Erythroblast (primary cell): ENCODE measurements at regions not wholly inside any gene's neighbourhood (a gene's known extent, or its start where the extent isn't known, plus 50 kb on each side); places are given as distances from the start of the nearest gene placed in this dataset.

Experiments
- GATA1 ChIP-seq: IDR thresholded peaks from 2 replicates; pipeline ENCODE4 v1.6.1; 2011; ENCODE audit warnings: low read depth, mild to moderate bottlenecking, control low read depth, low read length, moderate library complexity
- POLR2A ChIP-seq: IDR thresholded peaks from 2 replicates; pipeline ENCODE4 v1.6.1; 2011; ENCODE audit warnings: mild to moderate bottlenecking, low read length

GRCh38 chr4:20362148-20362547 lies 110.4 kb downstream of the SLIT2 start:
- no peak for TF ChIP-seq POLR2A
- TF ChIP-seq GATA1: no peak
